HG03060 (cell line): ENCODE measurements at regions not wholly inside any gene's neighbourhood (a gene's known extent, or its start where the extent isn't known, plus 50 kb on each side); places are given as distances from the start of the nearest gene placed in this dataset.

Experiments used
- ATAC-seq: cut with Tn5 transposase; IDR thresholded peaks from one replicate; pipeline ENCODE4 v1.9.1; 2021; ENCODE audit warnings: low read depth, moderate number of reproducible peaks; ENCODE audit not compliant: unreplicated experiment

GRCh38 chr7:49344556-49344955, 420.2 kb downstream of the CDC14C start:
- ATAC-seq, result no peak

DNA sequence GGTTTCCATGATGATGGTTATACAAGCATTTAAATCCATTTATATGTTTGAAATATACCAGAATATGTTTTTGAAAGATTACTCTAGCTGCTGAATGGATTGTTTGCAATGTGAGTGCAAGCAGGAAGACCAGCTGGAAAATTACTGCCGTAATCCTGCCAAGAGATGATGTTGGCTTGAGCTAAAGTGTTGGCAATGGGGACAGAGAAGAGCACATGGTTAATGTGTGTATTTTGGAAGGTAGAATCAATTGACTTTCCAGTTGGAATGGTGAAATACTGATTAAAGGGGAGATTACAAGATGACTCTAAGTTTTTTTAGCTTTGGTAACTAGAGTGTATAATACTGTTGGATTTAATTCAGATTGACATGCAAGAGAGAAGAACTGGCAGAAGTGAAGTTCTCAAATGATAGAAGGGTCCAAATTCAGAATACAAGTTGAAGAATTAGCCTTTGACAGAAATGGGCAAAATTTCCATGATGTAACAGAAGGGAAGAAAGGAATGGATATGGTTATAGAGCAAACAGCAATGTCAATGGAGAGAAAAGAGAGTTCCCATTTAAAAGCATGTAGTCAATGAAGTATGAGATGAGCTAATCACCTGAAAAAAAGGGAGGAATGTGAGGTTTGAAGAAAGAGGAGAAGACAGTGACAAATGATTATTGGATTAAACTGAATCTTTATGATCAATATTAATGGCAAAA, 422.0 kb downstream of the CDC14C start:
- ATAC-seq, result no peak

- no peak for ATAC-seq
These were observed 406.4 kb upstream of the VWC2 start for GRCh38 chr7:49367072-49367471.

- ATAC-seq, result no peak
These were observed 401.7 kb upstream of the VWC2 start for GRCh38 chr7:49371771-49372170.

DNA sequence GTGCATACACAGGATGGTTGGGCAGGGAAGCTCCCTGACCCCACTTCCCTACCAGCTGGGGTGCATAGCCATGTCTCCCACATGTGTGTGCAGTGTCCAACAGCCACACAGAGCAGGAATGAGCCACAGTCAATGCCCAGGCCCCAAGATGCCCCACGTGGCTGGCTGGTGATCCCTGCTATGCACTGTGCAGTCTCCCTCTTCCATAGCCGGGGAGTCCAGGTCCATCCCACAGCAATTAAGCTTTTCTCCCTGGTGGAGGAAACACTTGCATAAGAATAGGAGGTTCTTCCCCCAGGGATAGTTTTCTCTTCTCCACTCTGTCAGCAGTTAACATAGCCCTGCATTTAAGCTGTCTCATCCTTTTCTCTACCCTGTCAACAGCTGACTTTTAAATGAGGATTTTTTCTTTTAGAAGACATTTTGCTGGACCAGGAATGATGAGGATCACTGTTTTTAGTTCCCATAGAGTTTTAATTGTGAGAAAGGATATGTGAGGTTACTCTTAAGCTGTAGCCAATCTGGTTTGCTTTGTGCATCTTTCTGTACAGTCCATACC, 396.5 kb upstream of the VWC2 start:
- ATAC-seq, result no peak

- no peak for ATAC-seq
These were observed 386.6 kb upstream of the VWC2 start for GRCh38 chr7:49386792-49387191.

GRCh38 chr7:49389871-49390479, 383.5 kb upstream of the VWC2 start:
- no peak for ATAC-seq

GRCh38 chr7:49396229-49396628, 377.2 kb upstream of the VWC2 start:
- ATAC-seq, result no peak

DNA sequence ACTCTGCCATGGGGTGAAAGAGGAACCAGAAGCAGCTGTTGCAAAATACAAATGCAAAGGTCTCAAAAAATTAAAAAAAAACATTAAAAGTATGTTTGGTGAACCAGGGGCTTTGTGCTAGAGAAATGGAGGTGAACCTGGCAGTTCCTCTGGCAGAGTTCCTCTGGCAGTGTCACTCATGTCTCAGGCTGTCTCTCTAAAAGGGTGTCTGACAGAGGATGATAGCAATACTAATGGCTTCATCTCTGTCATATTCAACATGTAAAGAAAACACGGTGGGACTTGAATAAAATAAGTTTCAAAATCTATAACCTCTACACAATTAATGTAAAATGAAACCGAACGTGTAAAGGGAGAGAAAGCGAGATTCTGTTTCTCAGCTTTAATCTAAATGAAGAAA, 375.7 kb upstream of the VWC2 start:
- ATAC-seq, result no peak

- no peak for ATAC-seq
These were observed 375.2 kb upstream of the VWC2 start for GRCh38 chr7:49398236-49398635.

DNA sequence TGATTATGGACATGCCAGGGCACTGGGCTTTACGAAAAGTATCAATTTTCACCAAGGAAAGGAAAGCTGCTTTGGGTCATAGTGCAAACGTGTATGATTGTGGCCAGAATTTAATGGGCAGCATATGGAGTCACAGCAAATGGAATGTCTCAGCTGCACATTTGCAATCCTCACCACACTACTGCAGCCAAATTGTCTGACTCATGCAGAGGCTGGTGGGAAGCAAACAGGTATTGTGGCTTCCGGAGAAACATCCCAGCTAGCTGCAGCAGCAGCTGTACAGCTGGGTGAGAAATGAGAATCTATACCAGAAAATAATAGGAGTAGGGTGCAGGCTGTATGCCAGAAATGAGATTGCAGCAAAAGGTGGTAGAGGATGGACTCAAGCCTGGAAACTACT, 374.7 kb upstream of the VWC2 start:
- ATAC-seq, result no peak

DNA sequence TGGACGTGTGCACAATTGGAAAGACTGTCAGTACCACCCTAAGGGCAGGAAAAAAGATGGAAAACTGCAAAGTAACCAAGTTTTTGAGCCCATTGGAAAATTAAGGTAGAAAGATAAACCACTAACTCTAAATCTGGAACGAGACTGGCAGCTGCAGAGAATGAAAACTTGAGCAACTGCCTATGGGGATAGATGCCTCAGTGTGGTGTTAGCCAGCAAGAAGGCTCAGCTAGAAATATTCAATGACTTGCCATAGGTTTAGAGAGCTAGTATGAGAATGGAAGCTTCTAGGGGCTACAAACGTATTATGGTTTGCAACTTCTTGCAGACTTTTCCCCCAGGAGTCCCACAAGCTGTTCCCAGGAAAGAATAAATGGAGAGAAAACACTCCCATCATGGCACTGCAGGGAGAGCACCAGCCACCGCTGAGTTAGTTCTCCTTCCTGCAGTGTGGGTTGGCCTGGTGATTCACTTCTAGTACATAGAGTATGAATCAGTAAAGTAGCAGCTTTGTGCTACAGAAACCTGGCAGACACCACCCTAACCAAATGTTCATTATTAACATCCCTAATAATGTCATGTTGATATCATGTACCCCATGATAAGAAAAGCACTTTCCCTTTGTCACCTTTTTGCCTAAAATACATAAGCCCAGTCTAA, 372.4 kb upstream of the VWC2 start:
- no peak for ATAC-seq

GRCh38 chr7:49403844-49404243, 369.6 kb upstream of the VWC2 start:
- ATAC-seq, result no peak

GRCh38 chr7:49407205-49407604, 366.2 kb upstream of the VWC2 start:
- no peak for ATAC-seq

GRCh38 chr7:49417034-49417433, 356.4 kb upstream of the VWC2 start:
- no peak for ATAC-seq

- ATAC-seq, result no peak
These were observed 354.5 kb upstream of the VWC2 start for GRCh38 chr7:49418963-49419362.

GRCh38 chr7:49422564-49422963, 350.9 kb upstream of the VWC2 start:
- ATAC-seq, result no peak

DNA sequence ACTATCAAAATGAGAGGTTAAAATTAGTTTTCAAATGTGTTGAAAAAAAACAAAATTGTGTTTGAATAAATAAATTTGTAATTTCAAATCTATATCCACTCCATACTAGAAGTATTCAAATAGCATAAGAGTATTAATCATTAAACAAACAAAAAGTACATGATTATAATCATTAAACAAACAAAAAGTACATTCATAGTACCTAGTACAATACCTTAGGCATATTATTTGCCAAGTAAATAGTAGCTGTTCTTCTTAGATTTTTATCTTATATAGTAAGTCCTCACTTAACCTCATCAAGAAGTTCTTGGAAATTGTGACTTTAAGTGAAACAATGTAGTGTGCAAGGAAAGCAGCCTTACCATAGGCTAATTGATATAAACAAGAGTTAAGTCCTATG, 349.3 kb upstream of the VWC2 start:
- ATAC-seq, result no peak

DNA sequence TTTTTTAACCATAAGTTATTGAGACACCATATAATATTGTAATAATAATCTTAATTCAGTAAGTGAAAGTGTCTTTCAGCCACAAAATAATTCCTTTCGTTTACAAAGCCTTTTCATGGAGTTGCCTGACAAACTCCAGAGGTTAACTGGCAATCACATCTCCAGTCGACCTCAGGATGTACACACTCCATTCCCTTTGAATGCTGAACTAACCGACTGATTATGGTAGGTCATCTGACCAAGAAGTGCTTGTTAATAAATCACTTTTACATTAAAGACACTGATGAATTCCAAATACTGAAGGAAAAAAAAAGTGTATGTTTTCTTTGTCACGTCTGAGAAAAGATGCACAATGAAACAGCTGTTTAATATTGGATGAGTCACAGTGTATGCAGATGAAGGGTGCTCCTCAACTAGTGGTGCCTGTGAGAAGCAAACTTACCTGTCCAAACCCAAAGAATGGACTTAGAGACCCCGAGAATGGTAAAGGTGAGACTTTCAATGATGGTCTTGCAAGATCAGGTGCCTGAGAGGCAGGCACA, 348.1 kb upstream of the VWC2 start:
- no peak for ATAC-seq

GRCh38 chr7:49432254-49432653, 341.2 kb upstream of the VWC2 start:
- no peak for ATAC-seq

DNA sequence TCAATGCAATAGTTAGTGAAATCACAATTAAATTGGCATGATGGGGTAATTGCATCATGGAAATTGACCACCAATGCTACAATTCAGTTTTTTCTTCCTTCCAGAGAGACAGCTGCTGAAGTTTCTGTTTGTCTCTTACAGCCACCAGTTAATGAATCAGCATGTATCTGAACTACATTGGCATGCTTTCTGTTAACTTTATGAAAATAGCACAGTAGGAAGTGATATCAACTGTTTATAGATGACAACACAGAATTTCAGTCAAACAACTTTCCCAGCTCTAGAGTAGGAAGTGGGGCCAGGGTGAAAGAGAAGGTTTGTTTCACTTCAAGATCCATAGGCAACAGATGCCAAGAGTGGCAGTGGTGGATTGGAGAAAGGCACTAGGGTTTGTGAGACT, 339.6 kb upstream of the VWC2 start:
- no peak for ATAC-seq
